ENCODE measurements at regions not wholly inside any gene's neighbourhood (a gene's known extent, or its start where the extent isn't known, plus 50 kb on each side); places are given as distances from the start of the nearest gene placed in this dataset.

DNA sequence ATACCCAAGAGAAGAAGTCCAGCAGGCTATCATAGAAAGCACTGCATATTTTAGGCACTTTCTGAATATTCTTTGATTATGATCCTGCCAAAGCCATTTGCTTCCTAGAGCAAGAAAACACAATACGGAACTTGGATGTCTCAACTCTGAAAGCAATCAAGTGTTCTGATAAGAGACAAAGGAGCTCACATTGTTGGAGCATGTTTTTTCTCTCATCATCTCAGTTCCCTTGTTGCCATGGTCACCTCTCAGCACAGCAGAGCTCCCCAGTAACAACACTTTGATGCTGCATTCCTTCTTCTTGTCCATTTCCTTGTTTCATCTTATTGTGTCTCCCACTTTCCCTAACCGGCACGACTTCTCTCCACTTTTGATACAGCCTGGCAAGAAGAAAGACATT lies 168.7 kb upstream of the FUT9 start (continued):
- TF ChIP-seq, protein P1, sequence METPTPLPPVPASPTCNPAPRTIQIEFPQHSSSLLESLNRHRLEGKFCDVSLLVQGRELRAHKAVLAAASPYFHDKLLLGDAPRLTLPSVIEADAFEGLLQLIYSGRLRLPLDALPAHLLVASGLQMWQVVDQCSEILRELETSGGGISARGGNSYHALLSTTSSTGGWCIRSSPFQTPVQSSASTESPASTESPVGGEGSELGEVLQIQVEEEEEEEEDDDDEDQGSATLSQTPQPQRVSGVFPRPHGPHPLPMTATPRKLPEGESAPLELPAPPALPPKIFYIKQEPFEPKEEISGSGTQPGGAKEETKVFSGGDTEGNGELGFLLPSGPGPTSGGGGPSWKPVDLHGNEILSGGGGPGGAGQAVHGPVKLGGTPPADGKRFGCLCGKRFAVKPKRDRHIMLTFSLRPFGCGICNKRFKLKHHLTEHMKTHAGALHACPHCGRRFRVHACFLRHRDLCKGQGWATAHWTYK (CRISPR knock-in tag; IDR thresholded peaks at IDR 0.05), result no peak
- no peak for TF ChIP-seq ZNF695 (CRISPR knock-in tag; IDR thresholded peaks at IDR 0.05)
- no peak for TF ChIP-seq PHF8 (IDR thresholded peaks at IDR 0.05; ENCODE audit: borderline replicate concordance, low read length)
- no peak for TF ChIP-seq FOSL1 (tag; conservative IDR thresholded peaks at IDR 0.05)

DNA sequence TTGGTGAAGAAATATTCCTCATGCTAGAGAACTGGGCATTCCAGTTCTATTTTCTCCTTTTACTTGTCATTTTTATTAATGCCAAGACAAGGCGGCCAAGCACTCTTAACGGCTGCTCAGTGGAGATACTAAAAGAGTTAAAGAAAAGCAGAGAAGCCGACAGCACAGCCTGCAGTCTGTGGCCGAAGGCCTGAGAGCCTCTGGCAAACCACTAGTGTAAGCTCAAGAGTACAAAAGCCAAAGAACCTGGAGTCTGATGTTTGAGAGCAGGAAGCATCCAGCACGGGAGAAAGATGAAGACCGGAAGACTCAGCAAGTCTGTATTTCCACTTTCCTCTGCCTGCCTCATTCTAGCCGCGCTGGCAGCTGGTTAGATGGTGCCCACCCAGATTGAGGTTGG lies 167.1 kb upstream of the FUT9 start:
- Histone ChIP-seq H3K9me1 (ENCODE audit: control insufficient read depth, insufficient read depth, low read length) (no peaks in the 10 kb centered on the region), H2AFZ (ENCODE audit: low read depth, low read length) (no peak overlapping the region), H3K4me1 (replicated peaks in 1 of 2; ENCODE audit: control insufficient read depth in 2 of 2, insufficient read depth in 2 of 2, low read length in 2 of 2) (no peaks in the 10 kb centered on the region), H3K36me3 (ENCODE audit: control insufficient read depth, insufficient read depth, low read length) (no peaks in the 10 kb centered on the region), H3K27ac (ENCODE audit: extremely low read depth, low read depth, low read length) (no peak overlapping the region), H3K9me3 (replicated peaks; ENCODE audit: control insufficient read depth, insufficient read depth, low read depth, low read length) (no peaks in the 10 kb centered on the region), H3K27me3 (ENCODE audit: control insufficient read depth in 2 of 2, insufficient read depth in 2 of 2, low read length in 2 of 2) (no peaks in the 10 kb centered on the region), H4K20me1 (replicated peaks; ENCODE audit: control insufficient read depth, insufficient read depth, low read length) (no peaks in the 10 kb centered on the region), H3K79me2 (ENCODE audit: control insufficient read depth, insufficient read depth, low read length) (no peaks in the 10 kb centered on the region), H3K4me2 (ENCODE audit: insufficient read depth, low read length) (no peak overlapping the region), H3K4me3 (no peak overlapping the region), H3K9ac (ENCODE audit: insufficient read depth in 1 of 2, low read depth in 2 of 2, low read length in 2 of 2) (no peak overlapping the region)
- POLR2A ChIA-PET, result no interaction called here
- no TSS peak for BruUV-seq (replicated peaks)
- intact Hi-C loops (cut with micrococcal nuclease), result no loop called here
- 0% methylated on average over 8 of the region's 8 CpGs for WGBS (ENCODE audit: insufficient coverage, low coverage, missing lambda C conversion rate)
- TF ChIP-seq LARP7 (IDR thresholded peaks at IDR 0.05) (no peak), U2AF1 (optimal IDR thresholded peaks at IDR 0.05; ENCODE audit: low read depth, low read length) (no peak), FOXK2 (conservative IDR thresholded peaks at IDR 0.05 in 1 of 2, IDR thresholded peaks at IDR 0.05 in 1 of 2; ENCODE audit: low read depth in 2 of 2) (no peak), SMAD3 (CRISPR knock-in tag; conservative IDR thresholded peaks at IDR 0.05) (no peak), CSDE1 (IDR thresholded peaks at IDR 0.05) (no peak), PTRF (tag; IDR thresholded peaks at IDR 0.05) (no peak), ZNF217 (CRISPR knock-in tag; IDR thresholded peaks at IDR 0.05) (no peak), ILF3 (IDR thresholded peaks at IDR 0.05; ENCODE audit: borderline replicate concordance) (no peak), MEF2A (IDR thresholded peaks at IDR 0.05; ENCODE audit: control insufficient read depth, low read depth, low read length) (no peak), ZNF3 (CRISPR knock-in tag; IDR thresholded peaks at IDR 0.05) (no peak), POU5F1 (IDR thresholded peaks at IDR 0.05; ENCODE audit: borderline replicate concordance, low read depth, low read length, partially characterized antibody) (no peak), NFE2 (IDR thresholded peaks at IDR 0.05; ENCODE audit: low read depth) (no peak), RUNX1 (IDR thresholded peaks at IDR 0.05; ENCODE audit: low read depth) (no peak)
- TF ChIP-seq, protein P2, sequence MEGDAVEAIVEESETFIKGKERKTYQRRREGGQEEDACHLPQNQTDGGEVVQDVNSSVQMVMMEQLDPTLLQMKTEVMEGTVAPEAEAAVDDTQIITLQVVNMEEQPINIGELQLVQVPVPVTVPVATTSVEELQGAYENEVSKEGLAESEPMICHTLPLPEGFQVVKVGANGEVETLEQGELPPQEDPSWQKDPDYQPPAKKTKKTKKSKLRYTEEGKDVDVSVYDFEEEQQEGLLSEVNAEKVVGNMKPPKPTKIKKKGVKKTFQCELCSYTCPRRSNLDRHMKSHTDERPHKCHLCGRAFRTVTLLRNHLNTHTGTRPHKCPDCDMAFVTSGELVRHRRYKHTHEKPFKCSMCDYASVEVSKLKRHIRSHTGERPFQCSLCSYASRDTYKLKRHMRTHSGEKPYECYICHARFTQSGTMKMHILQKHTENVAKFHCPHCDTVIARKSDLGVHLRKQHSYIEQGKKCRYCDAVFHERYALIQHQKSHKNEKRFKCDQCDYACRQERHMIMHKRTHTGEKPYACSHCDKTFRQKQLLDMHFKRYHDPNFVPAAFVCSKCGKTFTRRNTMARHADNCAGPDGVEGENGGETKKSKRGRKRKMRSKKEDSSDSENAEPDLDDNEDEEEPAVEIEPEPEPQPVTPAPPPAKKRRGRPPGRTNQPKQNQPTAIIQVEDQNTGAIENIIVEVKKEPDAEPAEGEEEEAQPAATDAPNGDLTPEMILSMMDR (IDR thresholded peaks at IDR 0.05 in 2 of 3, conservative IDR thresholded peaks at IDR 0.05 in 1 of 3; ENCODE audit: insufficient read depth in 2 of 3, low read depth in 1 of 3, low read length in 3 of 3), result no peak
- TF ChIP-seq, protein P3, sequence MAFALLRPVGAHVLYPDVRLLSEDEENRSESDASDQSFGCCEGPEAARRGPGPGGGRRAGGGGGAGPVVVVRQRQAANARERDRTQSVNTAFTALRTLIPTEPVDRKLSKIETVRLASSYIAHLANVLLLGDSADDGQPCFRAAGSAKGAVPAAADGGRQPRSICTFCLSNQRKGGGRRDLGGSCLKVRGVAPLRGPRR (CRISPR knock-in tag; IDR thresholded peaks at IDR 0.05), result no peak
- TF ChIP-seq, protein P4, sequence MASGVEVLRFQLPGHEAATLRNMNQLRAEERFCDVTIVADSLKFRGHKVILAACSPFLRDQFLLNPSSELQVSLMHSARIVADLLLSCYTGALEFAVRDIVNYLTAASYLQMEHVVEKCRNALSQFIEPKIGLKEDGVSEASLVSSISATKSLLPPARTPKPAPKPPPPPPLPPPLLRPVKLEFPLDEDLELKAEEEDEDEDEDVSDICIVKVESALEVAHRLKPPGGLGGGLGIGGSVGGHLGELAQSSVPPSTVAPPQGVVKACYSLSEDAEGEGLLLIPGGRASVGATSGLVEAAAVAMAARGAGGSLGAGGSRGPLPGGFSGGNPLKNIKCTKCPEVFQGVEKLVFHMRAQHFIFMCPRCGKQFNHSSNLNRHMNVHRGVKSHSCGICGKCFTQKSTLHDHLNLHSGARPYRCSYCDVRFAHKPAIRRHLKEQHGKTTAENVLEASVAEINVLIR (CRISPR knock-in tag; IDR thresholded peaks at IDR 0.05), result no peak
- in situ Hi-C loops (cut with MboI), result no loop called here
- no peak for DNase-seq (ENCODE audit: extremely low read depth in 1 of 4, low spot score in 3 of 4)
- CTCF ChIA-PET (ENCODE audit: low intra/inter-chr PET ratio), result no interaction called here
- no peak for FAIRE-seq
- ATAC-seq, result no peak
